GM12878 (cell line): ENCODE measurements at regions not wholly inside any gene's neighbourhood (a gene's known extent, or its start where the extent isn't known, plus 50 kb on each side); places are given as distances from the start of the nearest gene placed in this dataset.

Experiments used
- ATAC-seq: fragments of 200-7000 bp; cut with Tn5 transposase; 3 replicates; pipeline ENCODE4 v1.9.1; 2020; ENCODE audit warnings: mild to moderate bottlenecking, moderate library complexity
- BruUV-seq: library from RNA; stranded (reverse); fragments of 400-500 nt; replicated peaks from 2 replicates; lab custom pipeline; 2021; lab: Mats Ljungman, UMichigan
- CTCF ChIA-PET: fragments of 300-600 bp; sonication (Branson Sonifier 250); formaldehyde crosslinking; extraction: SDS; loops from one replicate; lab custom pipeline; 2021; ENCODE audit warnings: inconsistent platforms; lab: Yijun Ruan, JAX
- POLR2A ChIA-PET: fragments of 350-600 bp; formaldehyde crosslinking; extraction: SDS; loops from one replicate; lab custom pipeline; 2021; ENCODE audit warnings: inconsistent platforms; lab: Charles Lee
- RAD21 ChIA-PET: fragments of 300-600 bp; sonication (Branson Sonifier 250); formaldehyde crosslinking; loops from one replicate; lab custom pipeline; 2023; ENCODE audit warnings: antibody characterized with exemption; ENCODE audit not compliant: unreplicated experiment; lab: Charles Lee
- SMC1A ChIA-PET: fragments of 300-600 bp; sonication (Branson Sonifier 250); formaldehyde crosslinking; loops from one replicate; lab custom pipeline; 2023; ENCODE audit not compliant: unreplicated experiment, uncharacterized antibody; lab: Charles Lee
- DNase-seq: peaks from one replicate; pipeline ENCODE4 v3.0.0-alpha.2; 2011; ENCODE audit warnings: low read depth, low spot score
- FAIRE-seq: peaks from 3 replicates; lab custom pipeline; 2011; peaks lifted over from hg19 to GRCh38; lab: Jason Lieb, UNC
- H2AFZ ChIP-seq: 2 replicates; pipeline ENCODE4 v1.6.0; 2011; ENCODE audit warnings: low read depth, low read length, control low read depth; ENCODE audit not compliant: control insufficient read depth
- H3K27ac ChIP-seq: 2 replicates; pipeline ENCODE4 v1.5.1; 2011; ENCODE audit warnings: control low read depth; ENCODE audit not compliant: control insufficient read depth, insufficient read depth
- H3K27me3 ChIP-seq, 2 experiments: replicated peaks in 1 of 2; 2 replicates each; pipeline versions ENCODE4 v1.6.0 to v1.6.1; 2011; ENCODE audit warnings: low read length in 1 of 2; ENCODE audit not compliant: control insufficient read depth in 2 of 2, insufficient read depth in 2 of 2
- H3K36me3 ChIP-seq, 2 experiments: 2 replicates each; pipeline ENCODE4 v1.5.1; 2011; ENCODE audit warnings: low read length in 1 of 2; ENCODE audit not compliant: control insufficient read depth in 2 of 2, insufficient read depth in 2 of 2
- H3K4me1 ChIP-seq: 2 replicates; pipeline ENCODE4 v1.6.1; 2011; ENCODE audit warnings: mild to moderate bottlenecking, low read length, moderate library complexity, mixed read lengths; ENCODE audit not compliant: control insufficient read depth, insufficient read depth
- H3K4me2 ChIP-seq: 2 replicates; pipeline ENCODE4 v1.6.0; 2011; ENCODE audit warnings: control low read depth; ENCODE audit not compliant: control insufficient read depth, insufficient read depth
- H3K4me3 ChIP-seq: fragments of 200-600 bp; sonication (generic); 2 replicates; pipeline ENCODE4 v1.5.1; 2016
- H3K79me2 ChIP-seq: 2 replicates; pipeline ENCODE4 v1.6.0; 2011; ENCODE audit warnings: low read length; ENCODE audit not compliant: control insufficient read depth, insufficient read depth
- H3K9ac ChIP-seq: 2 replicates; pipeline ENCODE4 v1.8.0; 2011; ENCODE audit warnings: low read length, control low read depth, mixed read lengths; ENCODE audit not compliant: control insufficient read depth, insufficient read depth
- H3K9me3 ChIP-seq: replicated peaks from 3 replicates; pipeline ENCODE4 v1.5.1; 2011; ENCODE audit warnings: mild to moderate bottlenecking, low read length; ENCODE audit not compliant: control insufficient read depth, insufficient read depth
- H4K20me1 ChIP-seq: 2 replicates; pipeline ENCODE4 v1.6.0; 2011; ENCODE audit not compliant: control insufficient read depth, insufficient read depth
- ASH2L ChIP-seq: fragments of 300-600, 200-600 bp; sonication (generic); IDR thresholded peaks from 2 replicates; pipeline ENCODE4 v1.6.1; 2017; ENCODE audit warnings: low read depth, mild to moderate bottlenecking, borderline replicate concordance
- BCLAF1 ChIP-seq: fragments of 450-650 bp; IDR thresholded peaks from 2 replicates; pipeline ENCODE4 v1.6.1; 2017; ENCODE audit warnings: antibody characterized with exemption, mild to moderate bottlenecking, moderate library complexity
- CTCF ChIP-seq, 3 experiments: IDR thresholded peaks in 2 of 3; conservative IDR thresholded peaks in 1 of 3; 2 replicates each; pipeline ENCODE4 v1.5.1; 2011; ENCODE audit warnings: low read depth in 3 of 3, low read length in 3 of 3, mild to moderate bottlenecking in 3 of 3, control low read depth in 2 of 3, moderate library complexity in 2 of 3, inconsistent platforms in 1 of 3, mixed read lengths in 1 of 3; ENCODE audit not compliant: control insufficient read depth in 2 of 3, insufficient read depth in 1 of 3; ENCODE audit errors: extremely low read depth in 1 of 3
- HDGF ChIP-seq: fragments of 450-650 bp; IDR thresholded peaks from 2 replicates; pipeline ENCODE4 v1.6.1; 2016; ENCODE audit warnings: antibody characterized with exemption
- KLF5 ChIP-seq: fragments of 450-650 bp; IDR thresholded peaks from 2 replicates; pipeline ENCODE4 v1.6.1; 2014; ENCODE audit warnings: mild to moderate bottlenecking; ENCODE audit not compliant: partially characterized antibody
- NR2C2 ChIP-seq: IDR thresholded peaks from 2 replicates; pipeline ENCODE4 v1.6.1; 2011; ENCODE audit warnings: borderline replicate concordance, low read depth; ENCODE audit not compliant: control insufficient read depth, insufficient read length
- RELA ChIP-seq: fragments of 450-650 bp; IDR thresholded peaks from 2 replicates; pipeline ENCODE4 v1.8.0; 2014; ENCODE audit warnings: borderline replicate concordance; ENCODE audit not compliant: partially characterized antibody
- SMAD1 ChIP-seq: fragments of 450-650 bp; IDR thresholded peaks from 2 replicates; pipeline ENCODE4 v1.6.1; 2018; ENCODE audit warnings: mild to moderate bottlenecking, low read depth; ENCODE audit not compliant: partially characterized antibody
- SMARCA5 ChIP-seq: fragments of 450-650 bp; IDR thresholded peaks from 2 replicates; pipeline ENCODE4 v1.6.1; 2017; ENCODE audit warnings: mild to moderate bottlenecking
- SREBF2 ChIP-seq: IDR thresholded peaks from 2 replicates; pipeline ENCODE4 v1.6.1; 2012; ENCODE audit warnings: mild to moderate bottlenecking, low read length
- TCF7 ChIP-seq: IDR thresholded peaks from 2 replicates; pipeline ENCODE4 v1.6.1; 2014; ENCODE audit warnings: antibody characterized with exemption, borderline replicate concordance
- WRNIP1 ChIP-seq: IDR thresholded peaks from 2 replicates; pipeline ENCODE4 v1.6.1; 2011; ENCODE audit warnings: low read depth, low read length, improper control_type of control experiment, borderline replicate concordance
- ZZZ3 ChIP-seq: IDR thresholded peaks from 2 replicates; pipeline ENCODE4 v1.6.1; 2011; ENCODE audit warnings: low read depth; ENCODE audit not compliant: control insufficient read depth, insufficient read length
- WGBS: methylation state at CpG from one replicate; pipeline ENCODE4 v1.1.6; 2016; ENCODE audit warnings: low lambda C conversion rate; ENCODE audit not compliant: insufficient replicate concordance, insufficient coverage; ENCODE audit errors: missing lambda C conversion rate; 5-methylcytosine and 5-hydroxymethylcytosine counted together
- in situ Hi-C: fragments of 300-500 bp; cut with MboI; formaldehyde crosslinking; loops from 9 replicates; pipeline ENCODE4 v1.14.3; 2018; ENCODE audit warnings: mixed read lengths
- intact Hi-C: fragments of 100-400 bp; cut with micrococcal nuclease; formaldehyde crosslinking; loops from one replicate; pipeline ENCODE4 v1.14.2; 2022; ENCODE audit not compliant: unreplicated experiment

GRCh38 chr2:7706791-7707190, 789.6 kb downstream of the RNF144A start:
- BruUV-seq, result no TSS peak
- in situ Hi-C loops, result no loop called here
- POLR2A ChIA-PET, result no interaction called here

GRCh38 chr2:7707723-7708122, 790.5 kb downstream of the RNF144A start:
- ChIA-PET POLR2A (no interaction called here), SMC1A (interaction anchor here (1.2 kb wide), 1 partner anchor 10 kb away, joined by 3 read pairs; no protein-coding TSS in a partner anchor), RAD21 (no interaction called here), CTCF (interaction anchor here (0.6 kb wide), 2 partner anchors 432 to 470 kb away, joined by 3 to 5 read pairs; no protein-coding TSS in a partner anchor)
- DNase-seq, result no peak
- Histone ChIP-seq H3K79me2 (no peaks in the 10 kb centered on the region), H3K9ac (no peak overlapping the region), H3K36me3 (no peaks in the 10 kb centered on the region), H3K27ac (no peak overlapping the region), H3K4me3 (no peak overlapping the region), H3K4me1 (no peaks in the 10 kb centered on the region), H4K20me1 (no peaks in the 10 kb centered on the region), H3K9me3 (no peaks in the 10 kb centered on the region; the same call in 2 of the 3 replicates), H3K4me2 (no peak overlapping the region), H2AFZ (no peak overlapping the region), H3K27me3 (no peaks in the 10 kb centered on the region)
- no peak for FAIRE-seq
- no TSS peak for BruUV-seq
- in situ Hi-C loops (no loop called here), intact Hi-C loops (no loop called here)
- ATAC-seq, result no peak
- WGBS, result 0% methylated on average over 2 of the region's 2 CpGs
- TF ChIP-seq RELA (no peak), ASH2L (no peak), ZZZ3 (no peak), SMARCA5 (no peak), HDGF (no peak), BCLAF1 (no peak), SREBF2 (no peak), TCF7 (no peak), WRNIP1 (no peak), NR2C2 (no peak), CTCF (IDR thresholded peaks at IDR 0.05 in 2 of 3, conservative IDR thresholded peaks at IDR 0.05 in 1 of 3; ENCODE audit: control insufficient read depth in 2 of 3, extremely low read depth in 1 of 3, insufficient read depth in 1 of 3, low read depth in 3 of 3, low read length in 3 of 3) (no peak)

More at GRCh38 chr2:7706791-7707190, 789.6 kb downstream of the RNF144A start:
- ATAC-seq (no peak), FAIRE-seq (no peak), DNase-seq (no peak)
- Histone ChIP-seq H4K20me1 (no peaks in the 10 kb centered on the region), H3K4me2 (no peak overlapping the region), H3K36me3 (no peaks in the 10 kb centered on the region), H3K4me3 (no peak overlapping the region), H3K4me1 (no peaks in the 10 kb centered on the region), H3K9me3 (no peaks in the 10 kb centered on the region; the same call in 2 of the 3 replicates), H3K27me3 (no peaks in the 10 kb centered on the region), H3K27ac (no peak overlapping the region), H3K9ac (no peak overlapping the region), H2AFZ (no peak overlapping the region), H3K79me2 (no peaks in the 10 kb centered on the region)
- WGBS, result 91% methylated on average over 2 of the region's 2 CpGs
- RAD21 ChIA-PET, result no interaction called here
- SMC1A ChIA-PET, result interaction anchor here (0.6 to 0.9 kb wide), 2 partner anchors 19 to 698 kb away, joined by 3 read pairs; no protein-coding TSS in a partner anchor
- CTCF ChIA-PET, result interaction anchor here (0.6 kb wide), 1 partner anchor 431 kb away, joined by 5 read pairs; no protein-coding TSS in a partner anchor
- TF ChIP-seq SMAD1, result no peak
- no peak for TF ChIP-seq KLF5
- intact Hi-C loops, result no loop called here
